GM18498 (cell line): ENCODE measurements at regions not wholly inside any gene's neighbourhood (a gene's known extent, or its start where the extent isn't known, plus 50 kb on each side); places are given as distances from the start of the nearest gene placed in this dataset.

ENCODE experiments used
- ATAC-seq: cut with Tn5 transposase; IDR thresholded peaks from one replicate; pipeline ENCODE4 v1.9.1; 2021; ENCODE audit warnings: mild to moderate bottlenecking, moderate library complexity; ENCODE audit not compliant: unreplicated experiment

DNA sequence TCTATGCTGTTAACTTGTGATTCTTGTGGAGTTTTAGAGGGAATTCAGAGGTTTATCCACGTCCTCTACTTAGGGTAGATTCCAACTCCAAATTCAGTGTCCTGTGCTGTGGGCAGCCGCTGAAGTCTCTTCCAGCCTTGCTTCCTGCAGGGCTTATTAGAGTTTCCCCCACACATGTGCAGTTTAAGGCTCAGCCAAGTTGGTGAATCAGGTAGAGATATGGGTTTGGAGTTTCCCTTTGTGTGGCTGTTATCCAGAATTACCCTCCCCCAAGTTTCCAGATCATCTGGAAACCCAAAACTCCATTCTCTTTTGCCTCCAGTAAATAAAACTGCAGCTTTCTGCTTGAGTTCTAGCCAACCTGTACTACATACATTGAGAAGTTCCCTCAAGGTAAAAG, 853.7 kb downstream of the GALC start:
- no peak for ATAC-seq

DNA sequence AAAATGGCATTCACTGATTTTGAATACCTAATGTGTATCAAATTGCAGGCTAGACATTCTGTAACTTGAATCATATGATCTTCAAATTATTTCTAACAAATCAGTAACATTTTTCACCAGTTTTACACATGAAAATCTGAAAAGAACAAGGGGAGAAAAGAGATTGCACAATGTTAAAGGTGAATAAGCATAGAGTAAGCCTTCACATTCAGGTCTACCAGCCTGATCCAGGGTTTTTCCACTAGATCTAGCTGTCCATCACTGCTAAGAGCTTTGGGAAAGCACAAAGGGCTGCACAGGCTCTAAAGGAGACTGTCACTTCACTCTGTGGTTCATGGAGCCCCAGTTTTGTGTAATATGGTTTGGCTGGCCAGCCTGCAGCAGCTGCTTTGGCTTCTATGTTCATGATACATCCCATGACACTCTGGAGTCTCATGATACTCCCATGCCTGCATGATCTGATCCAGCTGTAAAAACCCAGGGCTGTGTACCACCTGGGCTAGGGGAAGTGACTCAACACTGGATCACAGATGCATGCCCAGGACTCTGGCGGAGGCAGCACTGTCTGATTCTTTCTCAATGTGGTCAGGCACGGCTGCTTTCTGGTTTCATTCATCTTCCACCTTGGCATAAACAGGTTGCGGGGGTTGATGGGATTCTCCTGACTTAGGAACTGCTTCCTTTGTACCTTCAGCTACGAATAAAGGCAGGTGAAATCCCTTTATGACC, 859.7 kb downstream of the GALC start:
- no peak for ATAC-seq

- ATAC-seq = no peak
Observed at GRCh38 chr14:87131879-87132278, 861.1 kb downstream of the GALC start.

DNA sequence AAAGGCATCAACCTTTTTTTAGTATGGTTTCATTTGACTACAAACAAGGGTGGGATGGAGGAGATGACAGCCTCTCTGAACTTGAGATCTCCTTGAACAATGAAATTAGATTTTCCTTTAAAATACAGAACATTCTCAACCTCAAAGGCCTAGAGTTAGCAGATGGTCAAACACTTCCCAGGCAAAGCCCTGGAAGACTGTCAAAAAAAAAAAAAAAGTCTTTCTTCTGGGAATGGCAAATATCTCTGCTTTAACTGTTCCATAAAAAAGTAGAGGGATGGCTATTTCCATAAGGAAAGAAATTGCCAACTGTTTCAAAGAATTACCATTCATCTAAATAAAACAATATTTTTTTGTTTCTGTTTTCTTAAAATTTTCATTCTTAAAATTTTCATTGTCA, 870.8 kb downstream of the GALC start:
- no peak for ATAC-seq

- ATAC-seq = no peak
Observed at GRCh38 chr14:87121716-87122115, 871.3 kb downstream of the GALC start.

DNA sequence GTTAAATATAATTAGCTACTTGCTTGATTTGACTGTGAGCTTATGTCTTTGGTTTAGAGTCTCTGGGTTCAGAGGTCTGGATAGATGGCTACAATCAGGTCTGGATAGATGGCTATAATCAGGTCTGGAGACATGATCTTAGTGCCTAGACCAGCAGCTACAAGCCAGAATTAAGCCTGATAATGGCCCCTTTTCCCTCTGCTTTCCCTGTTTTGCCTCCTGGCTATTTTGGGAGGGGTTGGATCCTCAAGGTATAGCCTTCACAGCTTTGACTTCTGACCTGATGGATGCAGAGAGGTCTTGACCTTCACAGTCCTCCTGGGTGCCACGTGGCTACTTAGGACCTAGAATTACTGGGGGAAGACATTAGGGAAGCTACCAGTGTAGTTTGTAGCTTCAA, 877.7 kb downstream of the GALC start:
- ATAC-seq = no peak

DNA sequence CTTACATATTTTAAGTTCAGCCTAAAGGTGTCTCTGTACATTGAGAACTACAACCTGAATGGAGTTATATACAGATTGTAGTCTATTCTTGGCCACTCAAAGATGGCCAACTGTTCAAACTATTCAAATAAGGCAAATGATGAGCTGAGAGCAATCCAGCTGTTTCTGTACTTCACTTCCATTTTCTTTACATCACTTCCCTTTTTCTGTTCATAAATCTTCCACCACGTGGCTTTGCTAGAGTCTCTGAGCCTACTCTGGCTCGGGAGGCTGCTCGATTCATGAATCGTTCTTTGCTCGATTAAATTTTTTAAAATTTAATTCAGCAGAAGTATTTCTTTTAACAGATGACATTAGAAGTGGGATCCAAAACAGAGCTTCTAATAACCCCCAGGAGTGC, 879.7 kb downstream of the GALC start:
- ATAC-seq = no peak

GRCh38 chr14:87111741-87112140, 881.2 kb downstream of the GALC start:
- ATAC-seq = no peak

- ATAC-seq = no peak
Observed at GRCh38 chr14:87111126-87111525, 881.9 kb downstream of the GALC start.

GRCh38 chr14:87109271-87109670, 883.7 kb downstream of the GALC start:
- no peak for ATAC-seq

GRCh38 chr14:87108726-87109125, 884.3 kb downstream of the GALC start:
- ATAC-seq = no peak

DNA sequence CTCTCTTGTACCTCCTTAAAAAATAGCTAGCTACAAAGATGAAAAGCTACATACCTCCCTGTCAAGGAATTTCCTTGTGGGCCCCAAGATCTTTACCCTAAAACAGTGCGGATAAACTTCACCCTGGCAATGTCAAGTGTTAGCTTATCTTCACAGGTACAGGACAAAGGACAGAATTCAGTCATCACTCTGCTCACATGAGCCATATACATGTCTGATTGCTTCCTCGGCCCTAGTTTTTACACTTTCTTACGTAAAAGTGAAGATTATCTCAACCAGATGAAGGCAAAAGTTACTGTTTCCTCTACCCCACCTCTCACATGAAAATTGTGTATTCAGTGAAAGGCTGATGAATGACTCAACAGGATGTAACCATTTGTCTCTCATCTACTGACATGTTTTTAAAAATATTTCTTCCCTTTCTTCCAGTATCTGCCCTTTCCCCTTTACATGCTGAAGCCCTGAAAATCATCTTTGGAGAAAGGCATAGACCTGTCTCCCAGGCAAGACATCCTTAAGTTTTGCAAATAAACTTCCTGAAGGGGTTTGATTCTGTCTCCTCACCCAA, 890.1 kb downstream of the GALC start:
- no peak for ATAC-seq

- ATAC-seq = no peak
Observed at GRCh38 chr14:87097015-87097414, 896.0 kb downstream of the GALC start.

- no peak for ATAC-seq
Observed at GRCh38 chr14:87094913-87095312, 898.1 kb downstream of the GALC start.

- no peak for ATAC-seq
Observed at GRCh38 chr14:87088588-87088987, 904.4 kb downstream of the GALC start.

- no peak for ATAC-seq
Observed at GRCh38 chr14:87087881-87088280, 905.1 kb downstream of the GALC start.

DNA sequence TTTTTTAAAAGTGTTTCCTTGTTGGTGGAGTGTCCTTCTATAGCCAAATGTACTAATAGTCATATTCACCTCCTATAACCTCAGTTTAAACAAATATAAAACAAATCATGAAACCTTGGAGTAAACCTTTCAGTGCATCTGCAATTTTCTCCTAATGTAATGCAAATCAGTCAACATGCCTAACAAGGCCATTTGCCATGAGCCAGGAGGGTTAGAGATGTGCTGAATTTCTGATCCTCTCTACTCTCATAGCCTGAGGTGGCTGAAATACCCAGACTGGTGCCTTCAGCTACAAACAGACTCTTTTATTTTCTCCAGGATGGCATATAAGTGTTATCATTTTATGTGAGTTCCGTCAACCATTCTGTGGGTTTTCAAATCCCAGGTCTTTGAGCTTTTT, 908.1 kb downstream of the GALC start:
- ATAC-seq = no peak

- no peak for ATAC-seq
Observed at GRCh38 chr14:87082917-87083316, 910.1 kb downstream of the GALC start.

- ATAC-seq = no peak
Observed at GRCh38 chr14:87081004-87081403, 912.0 kb downstream of the GALC start.

GRCh38 chr14:87080146-87080545, 912.8 kb downstream of the GALC start:
- no peak for ATAC-seq

DNA sequence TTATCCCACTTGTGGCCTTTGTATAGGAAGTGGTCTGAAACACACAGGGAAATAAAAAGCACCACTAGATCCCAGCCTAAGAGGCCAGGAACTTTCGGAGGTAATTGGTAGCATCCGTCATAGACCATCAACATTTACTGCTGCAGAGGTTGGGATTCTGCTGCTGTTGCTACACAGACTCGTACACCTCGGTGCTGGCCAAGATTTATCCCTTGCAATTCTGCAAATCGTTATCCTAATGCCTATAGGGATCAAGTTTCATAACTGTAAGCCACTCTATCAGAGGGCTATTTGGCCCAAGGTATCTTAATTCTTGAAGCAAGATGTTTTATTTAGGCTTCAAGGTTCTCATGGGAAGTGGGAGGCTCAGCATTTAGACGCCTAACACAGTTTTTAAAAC, 913.6 kb downstream of the GALC start:
- ATAC-seq = no peak

- ATAC-seq = no peak
Observed at GRCh38 chr14:87076922-87077321, 916.1 kb downstream of the GALC start.

- no peak for ATAC-seq
Observed at GRCh38 chr14:87076146-87076545, 916.8 kb downstream of the GALC start.
